HCT116 (cell line): ENCODE measurements at regions not wholly inside any gene's neighbourhood (a gene's known extent, or its start where the extent isn't known, plus 50 kb on each side); places are given as distances from the start of the nearest gene placed in this dataset.

Experiments
- ATAC-seq: fragments of 200-7000 bp; cut with Tn5 transposase; 2 replicates; pipeline ENCODE4 v1.9.1; 2020; ENCODE audit warnings: mild to moderate bottlenecking, moderate library complexity
- BruUV-seq: library from RNA; stranded (reverse); fragments of 400-500 nt; replicated peaks from 2 replicates; lab custom pipeline; 2021; lab: Mats Ljungman, UMichigan
- CTCF ChIA-PET: fragments of 300-600 bp; sonication (Branson Sonifier 250); formaldehyde crosslinking; loops from one replicate; lab custom pipeline; 2021; ENCODE audit warnings: antibody characterized with exemption; lab: Charles Lee
- POLR2A ChIA-PET: fragments of 300-600, 350-600 bp; sonication (Branson Sonifier 250); formaldehyde crosslinking; loops from one replicate; lab custom pipeline; 2021; ENCODE audit warnings: antibody characterized with exemption; lab: Charles Lee
- RAD21 ChIA-PET, 2 experiments: fragments of 300-600 bp; sonication (Branson Sonifier 250); formaldehyde crosslinking; loops; one replicate each; lab custom pipeline; 2023; ENCODE audit warnings: low total read pairs in 2 of 2; ENCODE audit not compliant: uncharacterized antibody in 2 of 2, unreplicated experiment in 2 of 2, low non-redundant PET in 1 of 2; lab: Charles Lee
- DNase-seq: peaks from one replicate; pipeline ENCODE4 v3.0.0-alpha.2; 2010; ENCODE audit warnings: low read depth, low spot score
- H2AFZ ChIP-seq: fragments of 200-600 bp; shearing (Covaris generic), sonication (generic); 2 replicates; pipeline ENCODE4 v1.6.1; 2017; ENCODE audit warnings: low read depth, mixed run types, mixed read lengths, antibody characterized with exemption, low read length; ENCODE audit not compliant: poor library complexity, severe bottlenecking
- H3K27ac ChIP-seq: 2 replicates; pipeline ENCODE4 v1.5.1; 2012; ENCODE audit warnings: low read depth, low read length
- H3K27me3 ChIP-seq: fragments of 200-600 bp; sonication (generic); 2 replicates; pipeline ENCODE4 v1.6.1; 2016; ENCODE audit warnings: mixed run types, low read length, mixed read lengths; ENCODE audit not compliant: insufficient read depth
- H3K36me3 ChIP-seq, 2 experiments: fragments of 200-500 bp in 1 of 2; fragments of 200-600 bp in 1 of 2; sonication (Bioruptor generic) in 1 of 2; sonication (generic) in 1 of 2; 2 replicates each; pipeline versions ENCODE4 v1.5.1 to v1.6.1; 2014 to 2016; ENCODE audit warnings: low read length in 2 of 2, inconsistent platforms in 1 of 2, mixed read lengths in 1 of 2, mixed run types in 1 of 2; ENCODE audit not compliant: insufficient read depth in 2 of 2, control insufficient read depth in 1 of 2
- H3K4me1 ChIP-seq, 2 experiments: fragments of 200-600 bp in 1 of 2; sonication (generic) in 1 of 2; 2 replicates each; pipeline versions ENCODE4 v1.5.1 to v1.6.1; 2012 to 2017; ENCODE audit warnings: low read length in 2 of 2, inconsistent platforms in 1 of 2, mild to moderate bottlenecking in 1 of 2, mixed read lengths in 1 of 2, mixed run types in 1 of 2, moderate library complexity in 1 of 2; ENCODE audit not compliant: insufficient read depth in 2 of 2, control insufficient read depth in 1 of 2
- H3K4me2 ChIP-seq: fragments of 200-600 bp; sonication (generic); 2 replicates; pipeline ENCODE4 v1.6.1; 2017; ENCODE audit warnings: mixed run types, low read length, mixed read lengths
- H3K4me3 ChIP-seq, 2 experiments: fragments of 200-600 bp in 1 of 2; sonication (generic) in 1 of 2; replicated peaks in 1 of 2; 2 replicates each; pipeline ENCODE4 v1.5.1; 2011 to 2016; ENCODE audit warnings: low read length in 2 of 2, control low read depth in 1 of 2, low read depth in 1 of 2, mild to moderate bottlenecking in 1 of 2, mixed read lengths in 1 of 2, mixed run types in 1 of 2
- H3K79me2 ChIP-seq: fragments of 200-600 bp; sonication (generic); 2 replicates; pipeline ENCODE4 v1.6.1; 2017; ENCODE audit warnings: mild to moderate bottlenecking, mixed run types, low read length, moderate library complexity, mixed read lengths; ENCODE audit not compliant: insufficient read depth
- H3K9ac ChIP-seq: fragments of 200-600 bp; sonication (generic); 2 replicates; pipeline ENCODE4 v1.6.1; 2016; ENCODE audit warnings: low read length, mixed read lengths
- H3K9me2 ChIP-seq: fragments of 200-600 bp; sonication (generic), shearing (Covaris generic); 2 replicates; pipeline ENCODE4 v1.6.1; 2017; ENCODE audit warnings: mixed run types, mild to moderate bottlenecking, moderate library complexity; ENCODE audit not compliant: insufficient read depth
- H3K9me3 ChIP-seq, 2 experiments: fragments of 200-500 bp in 1 of 2; fragments of 200-600 bp in 1 of 2; sonication (Bioruptor generic) in 1 of 2; sonication (generic) in 1 of 2; 2 replicates each; pipeline ENCODE4 v1.6.1; 2014 to 2017; ENCODE audit warnings: low read length in 2 of 2, mixed read lengths in 2 of 2, inconsistent platforms in 1 of 2, low read depth in 1 of 2, mild to moderate bottlenecking in 1 of 2, mixed run types in 1 of 2, moderate library complexity in 1 of 2; ENCODE audit not compliant: control insufficient read depth in 1 of 2, insufficient read depth in 1 of 2
- H4K20me1 ChIP-seq: fragments of 200-600 bp; sonication (generic), shearing (Covaris generic); 2 replicates; pipeline ENCODE4 v1.6.1; 2017; ENCODE audit warnings: mixed run types, mild to moderate bottlenecking, moderate library complexity; ENCODE audit not compliant: insufficient read depth
- CEBPB ChIP-seq: IDR thresholded peaks from 2 replicates; pipeline ENCODE4 v1.6.1; 2012; ENCODE audit warnings: low read depth
- CTCF ChIP-seq, 3 experiments: fragments of 200-600 bp in 1 of 3; sonication (generic) in 1 of 3; IDR thresholded peaks in 2 of 3; conservative IDR thresholded peaks in 1 of 3; 2 replicates each; pipeline ENCODE4 v1.5.1; 2012 to 2017; ENCODE audit warnings: low read depth in 2 of 3, low read length in 2 of 3, antibody characterized with exemption in 1 of 3, borderline replicate concordance in 1 of 3, control low read depth in 1 of 3, mild to moderate bottlenecking in 1 of 3, mixed read lengths in 1 of 3, mixed run types in 1 of 3, moderate library complexity in 1 of 3; ENCODE audit not compliant: insufficient read depth in 1 of 3
- EGR1 ChIP-seq: IDR thresholded peaks from 2 replicates; pipeline ENCODE4 v1.6.1; 2012; ENCODE audit warnings: low read depth
- ELF1 ChIP-seq: IDR thresholded peaks from 2 replicates; pipeline ENCODE4 v1.6.1; 2012; ENCODE audit warnings: low read depth, borderline replicate concordance
- FOSL1 ChIP-seq: IDR thresholded peaks from 2 replicates; pipeline ENCODE4 v1.6.1; 2012; ENCODE audit warnings: low read depth
- POLR2A ChIP-seq: IDR thresholded peaks from 2 replicates; pipeline ENCODE4 v1.7.0; 2011; ENCODE audit warnings: borderline replicate concordance; ENCODE audit not compliant: insufficient read depth, insufficient read length; ENCODE audit errors: extremely low read depth
- ZNF274 ChIP-seq: fragments of 200-500 bp; sonication (Bioruptor generic); IDR thresholded peaks from 2 replicates; pipeline ENCODE4 v1.6.1; 2014; ENCODE audit warnings: mild to moderate bottlenecking, low read depth, low read length, inconsistent platforms
- intact Hi-C: fragments of 100-400 bp; cut with micrococcal nuclease; formaldehyde crosslinking; loops from 2 replicates; pipeline ENCODE4 v1.10.0; 2022
- TF ChIP-seq, protein P1 (sequence below): IDR thresholded peaks from 2 replicates; pipeline ENCODE4 v1.6.1; 2012; ENCODE audit warnings: low read depth
- TF ChIP-seq, protein P2 (sequence below): IDR thresholded peaks from 2 replicates; pipeline ENCODE4 v1.6.1; 2011; ENCODE audit warnings: mild to moderate bottlenecking, low read length, moderate library complexity; ENCODE audit not compliant: insufficient replicate concordance; ENCODE audit errors: extremely low read depth

DNA sequence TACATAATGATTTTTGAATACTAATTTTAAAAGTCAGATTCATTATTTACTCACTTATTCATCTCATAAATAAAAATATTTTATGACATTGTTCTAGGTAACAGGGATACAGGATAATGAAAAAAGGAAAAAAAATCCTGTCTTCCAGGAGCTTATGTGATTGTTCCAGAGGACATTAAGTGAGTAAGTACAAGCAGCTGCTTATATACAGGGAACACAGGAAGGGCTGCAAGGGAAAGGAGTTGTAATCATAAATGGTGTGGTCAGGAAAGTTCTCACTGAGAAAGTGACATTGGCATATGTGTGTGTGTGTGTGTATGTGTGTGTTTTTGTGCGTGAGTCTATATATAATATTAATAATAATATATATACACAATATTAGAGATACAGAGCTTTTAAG is 121.8 kb downstream of the HAO1 start:
- H3K4me3 ChIP-seq = no peak overlapping the region
- no peak overlapping the region for H2AFZ ChIP-seq
- no peak overlapping the region for H3K9ac ChIP-seq
- TF ChIP-seq FOSL1 = no peak
- TF ChIP-seq, protein P1, sequence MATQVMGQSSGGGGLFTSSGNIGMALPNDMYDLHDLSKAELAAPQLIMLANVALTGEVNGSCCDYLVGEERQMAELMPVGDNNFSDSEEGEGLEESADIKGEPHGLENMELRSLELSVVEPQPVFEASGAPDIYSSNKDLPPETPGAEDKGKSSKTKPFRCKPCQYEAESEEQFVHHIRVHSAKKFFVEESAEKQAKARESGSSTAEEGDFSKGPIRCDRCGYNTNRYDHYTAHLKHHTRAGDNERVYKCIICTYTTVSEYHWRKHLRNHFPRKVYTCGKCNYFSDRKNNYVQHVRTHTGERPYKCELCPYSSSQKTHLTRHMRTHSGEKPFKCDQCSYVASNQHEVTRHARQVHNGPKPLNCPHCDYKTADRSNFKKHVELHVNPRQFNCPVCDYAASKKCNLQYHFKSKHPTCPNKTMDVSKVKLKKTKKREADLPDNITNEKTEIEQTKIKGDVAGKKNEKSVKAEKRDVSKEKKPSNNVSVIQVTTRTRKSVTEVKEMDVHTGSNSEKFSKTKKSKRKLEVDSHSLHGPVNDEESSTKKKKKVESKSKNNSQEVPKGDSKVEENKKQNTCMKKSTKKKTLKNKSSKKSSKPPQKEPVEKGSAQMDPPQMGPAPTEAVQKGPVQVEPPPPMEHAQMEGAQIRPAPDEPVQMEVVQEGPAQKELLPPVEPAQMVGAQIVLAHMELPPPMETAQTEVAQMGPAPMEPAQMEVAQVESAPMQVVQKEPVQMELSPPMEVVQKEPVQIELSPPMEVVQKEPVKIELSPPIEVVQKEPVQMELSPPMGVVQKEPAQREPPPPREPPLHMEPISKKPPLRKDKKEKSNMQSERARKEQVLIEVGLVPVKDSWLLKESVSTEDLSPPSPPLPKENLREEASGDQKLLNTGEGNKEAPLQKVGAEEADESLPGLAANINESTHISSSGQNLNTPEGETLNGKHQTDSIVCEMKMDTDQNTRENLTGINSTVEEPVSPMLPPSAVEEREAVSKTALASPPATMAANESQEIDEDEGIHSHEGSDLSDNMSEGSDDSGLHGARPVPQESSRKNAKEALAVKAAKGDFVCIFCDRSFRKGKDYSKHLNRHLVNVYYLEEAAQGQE = no peak
- TF ChIP-seq POLR2A = no peak
- no peak for TF ChIP-seq CEBPB
- no peak for TF ChIP-seq EGR1
- no peak for TF ChIP-seq CTCF (IDR thresholded peaks at IDR 0.05 in 2 of 3, conservative IDR thresholded peaks at IDR 0.05 in 1 of 3; ENCODE audit: borderline replicate concordance in 1 of 3, insufficient read depth in 1 of 3, low read depth in 2 of 3, low read length in 2 of 3)
- no peak for TF ChIP-seq ELF1
- no peak for TF ChIP-seq ZNF274
- TF ChIP-seq, protein P2, sequence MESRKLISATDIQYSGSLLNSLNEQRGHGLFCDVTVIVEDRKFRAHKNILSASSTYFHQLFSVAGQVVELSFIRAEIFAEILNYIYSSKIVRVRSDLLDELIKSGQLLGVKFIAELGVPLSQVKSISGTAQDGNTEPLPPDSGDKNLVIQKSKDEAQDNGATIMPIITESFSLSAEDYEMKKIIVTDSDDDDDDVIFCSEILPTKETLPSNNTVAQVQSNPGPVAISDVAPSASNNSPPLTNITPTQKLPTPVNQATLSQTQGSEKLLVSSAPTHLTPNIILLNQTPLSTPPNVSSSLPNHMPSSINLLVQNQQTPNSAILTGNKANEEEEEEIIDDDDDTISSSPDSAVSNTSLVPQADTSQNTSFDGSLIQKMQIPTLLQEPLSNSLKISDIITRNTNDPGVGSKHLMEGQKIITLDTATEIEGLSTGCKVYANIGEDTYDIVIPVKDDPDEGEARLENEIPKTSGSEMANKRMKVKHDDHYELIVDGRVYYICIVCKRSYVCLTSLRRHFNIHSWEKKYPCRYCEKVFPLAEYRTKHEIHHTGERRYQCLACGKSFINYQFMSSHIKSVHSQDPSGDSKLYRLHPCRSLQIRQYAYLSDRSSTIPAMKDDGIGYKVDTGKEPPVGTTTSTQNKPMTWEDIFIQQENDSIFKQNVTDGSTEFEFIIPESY = no peak
- TF ChIP-seq, all 23 proteins: peak for 0
- no TSS peak for BruUV-seq
- no peak for ATAC-seq
- no peaks in the 10 kb centered on the region for H3K9me2 ChIP-seq
- no peaks in the 10 kb centered on the region for H3K79me2 ChIP-seq
- H4K20me1 ChIP-seq = no peaks in the 10 kb centered on the region
- ChIA-PET POLR2A (interaction anchor here (1.0 kb wide), 1 partner anchor 16 kb away, joined by 4 read pairs; no protein-coding TSS in a partner anchor), CTCF (no interaction called here), RAD21 (no interaction called here)
- H3K36me3 ChIP-seq = no peaks in the 10 kb centered on the region
- intact Hi-C loops = no loop called here
- H3K4me1 ChIP-seq = no peaks in the 10 kb centered on the region
- H3K4me2 ChIP-seq = no peak overlapping the region
- no peaks in the 10 kb centered on the region for H3K27me3 ChIP-seq
- no peak overlapping the region for H3K27ac ChIP-seq
- no peak for DNase-seq
- peaks cover 0 to 5% of the 10 kb centered on the region in 2 experiments; a peak in 1 of 4 replicates for H3K9me3 ChIP-seq
